ENCODE measurements at regions not wholly inside any gene's neighbourhood (a gene's known extent, or its start where the extent isn't known, plus 50 kb on each side); places are given as distances from the start of the nearest gene placed in this dataset.

DNA sequence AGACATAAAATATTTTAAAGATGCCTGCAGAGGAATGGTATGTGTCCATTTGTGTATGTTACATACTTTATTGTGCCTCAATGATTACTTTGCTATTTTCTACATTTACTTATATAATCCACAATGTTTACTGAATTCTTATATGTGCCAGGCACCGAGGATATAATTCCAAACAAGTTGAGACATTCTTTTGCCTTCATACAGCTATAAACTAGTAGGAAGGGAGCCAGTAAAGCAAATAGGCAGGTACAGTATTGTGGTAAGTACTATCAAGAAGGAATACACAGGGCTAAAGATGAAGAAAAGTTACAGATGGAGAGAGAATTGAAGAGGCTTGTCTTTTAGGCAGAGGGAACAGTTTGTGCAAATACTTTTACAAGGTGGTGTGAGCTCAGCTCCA is 131.6 kb downstream of the DISP1 start:
- Histone ChIP-seq H3K27me3 (ENCODE audit: control insufficient read depth, insufficient read depth, low read length) (no peaks in the 10 kb centered on the region), H3K36me3 (ENCODE audit: control insufficient read depth, insufficient read depth, low read length) (peaks cover 6% of the 10 kb centered on the region), H3K4me1 (ENCODE audit: control insufficient read depth, insufficient read depth, low read length) (no peaks in the 10 kb centered on the region), H3K27ac (ENCODE audit: low read length) (no peak overlapping the region), H3K9me3 (ENCODE audit: control insufficient read depth, low read depth, low read length) (no peaks in the 10 kb centered on the region), H3K4me3 (ENCODE audit: low read length) (no peak overlapping the region)
- no peak for DNase-seq
- whole genome bisulfite sequencing (ENCODE audit: insufficient coverage, low lambda C conversion rate) = 50% methylated on average over 1 of the region's 1 CpG

DNA sequence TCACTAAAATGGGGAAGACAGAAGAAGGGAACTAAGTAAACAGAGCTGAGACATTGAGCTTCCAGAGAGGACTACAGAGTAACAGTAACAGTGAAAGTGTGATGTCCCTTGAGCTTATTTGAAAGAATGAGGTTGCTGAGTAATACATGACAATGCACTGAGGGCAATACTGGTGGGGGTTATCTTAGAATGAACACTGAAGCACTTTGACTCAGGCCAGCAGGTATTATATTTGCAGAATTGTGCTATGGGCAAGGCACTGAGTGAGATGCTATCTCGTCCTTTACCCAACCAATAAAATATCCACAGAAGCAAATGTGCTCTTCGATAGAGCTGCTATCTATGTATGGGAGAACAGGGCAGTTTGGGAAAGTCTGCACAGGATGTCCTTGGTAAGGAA is 133.2 kb downstream of the DISP1 start:
- H3K27ac ChIP-seq (ENCODE audit: low read length) = no peak overlapping the region
- no peaks in the 10 kb centered on the region for H3K9me3 ChIP-seq (ENCODE audit: control insufficient read depth, low read depth, low read length)
- DNase-seq = no peak
- H3K4me1 ChIP-seq (ENCODE audit: control insufficient read depth, insufficient read depth, low read length) = no peaks in the 10 kb centered on the region
- no peaks in the 10 kb centered on the region for H3K27me3 ChIP-seq (ENCODE audit: control insufficient read depth, insufficient read depth, low read length)
- H3K4me3 ChIP-seq (ENCODE audit: low read length) = no peak overlapping the region
- H3K36me3 ChIP-seq (ENCODE audit: control insufficient read depth, insufficient read depth, low read length) = peaks cover 3% of the 10 kb centered on the region
- 100% methylated on average over 1 of the region's 2 CpGs for WGBS (ENCODE audit: insufficient coverage, low lambda C conversion rate)

DNA sequence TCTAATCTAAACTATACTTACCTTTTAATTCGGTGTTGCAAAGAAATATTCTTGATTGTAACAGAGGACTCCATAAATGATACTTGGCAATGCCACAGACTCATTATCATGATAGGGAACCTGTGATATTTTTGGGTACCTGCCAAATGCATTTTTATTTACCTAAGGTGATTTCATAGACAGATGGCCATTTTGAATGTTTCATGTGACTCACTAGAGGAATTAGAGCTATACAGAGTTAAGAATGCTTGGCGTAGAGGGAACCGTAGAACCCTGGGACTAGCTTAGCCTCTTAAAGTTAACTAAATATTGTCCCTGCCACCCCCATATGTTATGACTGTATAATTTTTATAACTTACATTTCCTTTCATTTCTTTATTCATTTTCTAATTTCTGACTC is 136.1 kb downstream of the DISP1 start:
- H3K27ac ChIP-seq (ENCODE audit: low read length) = no peak overlapping the region
- no peak overlapping the region for H3K4me3 ChIP-seq (ENCODE audit: low read length)
- H3K27me3 ChIP-seq (ENCODE audit: control insufficient read depth, insufficient read depth, low read length) = no peaks in the 10 kb centered on the region
- DNase-seq = no peak
- WGBS (ENCODE audit: insufficient coverage, low lambda C conversion rate) = 57% methylated on average over 1 of the region's 3 CpGs
- no peaks in the 10 kb centered on the region for H3K9me3 ChIP-seq (ENCODE audit: control insufficient read depth, low read depth, low read length)
- H3K4me1 ChIP-seq (ENCODE audit: control insufficient read depth, insufficient read depth, low read length) = no peaks in the 10 kb centered on the region
- H3K36me3 ChIP-seq (ENCODE audit: control insufficient read depth, insufficient read depth, low read length) = no peaks in the 10 kb centered on the region

DNA sequence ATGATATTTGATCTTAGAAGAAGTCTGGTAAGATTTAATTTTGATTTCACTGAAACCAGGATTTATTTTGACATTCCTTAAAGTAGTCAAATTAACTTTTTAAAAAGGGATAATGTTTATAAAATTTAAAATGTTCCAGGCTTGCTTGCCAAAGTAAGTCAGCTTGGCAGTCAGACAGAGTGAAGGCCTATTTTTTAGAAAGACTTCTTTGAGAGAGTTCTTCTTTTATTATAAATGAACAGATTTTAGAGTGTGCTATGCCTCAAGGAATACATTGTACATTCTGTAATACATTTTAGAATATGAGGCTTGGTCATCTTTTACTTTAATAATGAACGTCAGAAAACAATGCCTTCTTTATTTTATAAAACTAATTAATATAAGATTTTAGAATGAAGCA is 138.7 kb downstream of the DISP1 start:
- DNase-seq = no peak
- Histone ChIP-seq H3K4me1 (ENCODE audit: control insufficient read depth, insufficient read depth, low read length) (no peaks in the 10 kb centered on the region), H3K27me3 (ENCODE audit: control insufficient read depth, insufficient read depth, low read length) (no peaks in the 10 kb centered on the region), H3K4me3 (ENCODE audit: low read length) (no peak overlapping the region), H3K9me3 (ENCODE audit: control insufficient read depth, low read depth, low read length) (no peaks in the 10 kb centered on the region), H3K36me3 (ENCODE audit: control insufficient read depth, insufficient read depth, low read length) (no peaks in the 10 kb centered on the region), H3K27ac (ENCODE audit: low read length) (no peak overlapping the region)
- WGBS (ENCODE audit: insufficient coverage, low lambda C conversion rate) = 80% methylated on average over 1 of the region's 1 CpG

DNA sequence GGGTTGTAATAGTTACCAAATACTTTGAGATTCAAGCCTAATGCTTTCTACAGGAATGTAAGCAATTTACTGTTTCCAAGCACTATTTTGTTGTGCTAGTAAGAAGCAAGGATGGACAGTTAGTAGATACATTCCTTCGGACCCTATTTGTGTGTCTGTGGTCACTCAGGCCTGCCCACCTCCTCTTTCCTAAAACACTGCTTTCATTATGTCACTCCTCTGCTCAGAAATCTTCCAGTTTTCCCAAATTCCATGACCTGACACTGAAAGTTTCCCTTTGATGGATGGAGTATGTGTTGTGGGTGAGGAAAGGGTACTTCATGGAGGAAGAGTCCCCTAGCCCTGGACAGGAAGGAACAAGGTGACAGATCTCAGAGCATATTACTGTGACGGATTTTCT is 141.1 kb downstream of the DISP1 start:
- no peaks in the 10 kb centered on the region for H3K9me3 ChIP-seq (ENCODE audit: control insufficient read depth, low read depth, low read length)

DNA sequence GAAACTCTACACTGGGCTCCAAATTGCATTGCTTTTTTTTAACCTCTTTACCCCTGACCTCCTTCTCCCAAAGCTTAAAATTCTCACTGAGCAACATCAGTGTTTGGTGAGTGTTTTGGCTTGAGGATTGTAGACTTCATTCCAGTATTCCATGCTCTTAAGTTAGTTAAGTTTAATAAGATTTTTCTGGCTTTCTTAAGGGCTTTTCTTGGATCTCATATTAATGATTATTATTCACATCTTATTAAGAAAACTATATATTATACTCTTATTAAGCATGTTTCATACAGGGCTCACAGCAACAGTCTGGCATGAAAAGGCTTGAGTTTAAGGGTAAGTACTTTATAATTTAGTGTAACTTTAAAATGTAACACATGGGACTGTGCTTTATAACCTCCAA is 141.8 kb downstream of the DISP1 start:
- Histone ChIP-seq H3K4me3 (ENCODE audit: low read length) (no peak overlapping the region), H3K4me1 (ENCODE audit: control insufficient read depth, insufficient read depth, low read length) (no peaks in the 10 kb centered on the region), H3K27ac (ENCODE audit: low read length) (no peak overlapping the region), H3K9me3 (ENCODE audit: control insufficient read depth, low read depth, low read length) (no peaks in the 10 kb centered on the region), H3K27me3 (ENCODE audit: control insufficient read depth, insufficient read depth, low read length) (no peaks in the 10 kb centered on the region), H3K36me3 (ENCODE audit: control insufficient read depth, insufficient read depth, low read length) (no peaks in the 10 kb centered on the region)
- no peak for DNase-seq

More for the DNA sequence above, 141.1 kb downstream of the DISP1 start:
- Histone ChIP-seq H3K4me3 (ENCODE audit: low read length) (no peak overlapping the region), H3K27me3 (ENCODE audit: control insufficient read depth, insufficient read depth, low read length) (no peaks in the 10 kb centered on the region), H3K27ac (ENCODE audit: low read length) (no peak overlapping the region), H3K4me1 (ENCODE audit: control insufficient read depth, insufficient read depth, low read length) (no peaks in the 10 kb centered on the region), H3K36me3 (ENCODE audit: control insufficient read depth, insufficient read depth, low read length) (no peaks in the 10 kb centered on the region)
- DNase-seq = no peak
- WGBS (ENCODE audit: insufficient coverage, low lambda C conversion rate) = 100% methylated on average over 1 of the region's 2 CpGs

DNA sequence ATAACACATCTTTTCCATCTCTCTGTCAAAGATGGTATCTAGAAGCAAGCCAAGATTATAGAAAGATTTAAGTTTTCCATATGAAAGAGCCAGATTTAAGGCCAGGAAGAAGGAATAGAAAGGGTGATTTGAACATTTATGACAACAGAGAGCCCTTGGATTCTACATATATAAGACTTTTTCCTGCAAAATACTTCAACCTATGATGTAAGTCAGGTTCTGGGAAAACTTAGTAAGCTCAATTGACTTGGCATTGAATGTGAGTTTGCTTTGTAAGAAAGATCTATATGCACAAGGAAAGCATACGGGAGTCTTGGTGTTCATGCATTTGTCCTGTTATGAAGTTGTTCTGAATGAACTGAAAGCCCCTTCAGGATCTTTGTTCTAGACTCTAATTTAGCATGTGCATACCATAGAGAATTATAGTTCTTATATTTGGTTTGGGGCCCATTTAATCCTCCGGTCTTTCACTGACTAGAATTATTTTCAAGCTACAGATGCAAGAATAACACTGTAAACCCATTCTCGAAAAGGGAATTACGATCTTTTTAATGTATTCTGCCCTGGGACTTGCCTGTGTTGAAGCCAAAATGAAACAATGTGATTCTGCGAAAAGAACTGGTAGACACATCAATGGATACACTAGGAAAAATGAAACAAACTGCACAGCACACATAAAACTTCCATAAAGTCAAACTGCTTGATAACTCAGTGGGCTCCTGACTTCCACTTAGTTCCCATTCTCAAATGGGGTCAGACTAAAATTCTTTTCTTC is 152.8 kb downstream of the DISP1 start:
- Histone ChIP-seq H3K27me3 (ENCODE audit: control insufficient read depth, insufficient read depth, low read length) (no peaks in the 10 kb centered on the region), H3K9me3 (ENCODE audit: control insufficient read depth, low read depth, low read length) (no peaks in the 10 kb centered on the region), H3K4me1 (ENCODE audit: control insufficient read depth, insufficient read depth, low read length) (no peaks in the 10 kb centered on the region), H3K27ac (ENCODE audit: low read length) (no peak overlapping the region), H3K4me3 (ENCODE audit: low read length) (no peak overlapping the region), H3K36me3 (ENCODE audit: control insufficient read depth, insufficient read depth, low read length) (no peaks in the 10 kb centered on the region)
- 100% methylated on average over 1 of the region's 5 CpGs for WGBS (ENCODE audit: insufficient coverage, low lambda C conversion rate)
- DNase-seq = no peak

DNA sequence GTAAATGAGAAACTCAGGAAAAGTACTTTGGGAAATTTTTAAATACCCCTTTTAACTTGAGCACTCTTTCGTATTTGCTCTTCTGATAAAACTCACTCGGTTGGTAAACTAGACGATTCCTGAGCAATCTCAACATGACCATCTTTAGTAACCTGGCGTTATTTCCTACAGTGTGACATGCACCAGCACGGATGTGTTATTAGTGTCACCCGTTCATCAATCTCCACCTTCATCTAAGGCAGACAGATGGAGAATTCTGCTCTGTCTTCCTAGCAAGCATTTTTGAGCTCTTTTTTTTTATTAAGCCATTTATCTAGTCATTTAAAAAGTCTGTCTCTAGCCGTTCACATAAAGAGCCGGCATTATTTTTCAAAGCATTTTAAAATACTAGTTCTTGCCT is 155.2 kb downstream of the DISP1 start:
- 88% methylated on average over 3 of the region's 8 CpGs for WGBS (ENCODE audit: insufficient coverage, low lambda C conversion rate)
- H3K27me3 ChIP-seq (ENCODE audit: control insufficient read depth, insufficient read depth, low read length) = no peaks in the 10 kb centered on the region
- no peaks in the 10 kb centered on the region for H3K9me3 ChIP-seq (ENCODE audit: control insufficient read depth, low read depth, low read length)
- no peak overlapping the region for H3K4me3 ChIP-seq (ENCODE audit: low read length)
- no peaks in the 10 kb centered on the region for H3K36me3 ChIP-seq (ENCODE audit: control insufficient read depth, insufficient read depth, low read length)
- H3K4me1 ChIP-seq (ENCODE audit: control insufficient read depth, insufficient read depth, low read length) = no peaks in the 10 kb centered on the region
- DNase-seq = no peak
- H3K27ac ChIP-seq (ENCODE audit: low read length) = no peak overlapping the region

DNA sequence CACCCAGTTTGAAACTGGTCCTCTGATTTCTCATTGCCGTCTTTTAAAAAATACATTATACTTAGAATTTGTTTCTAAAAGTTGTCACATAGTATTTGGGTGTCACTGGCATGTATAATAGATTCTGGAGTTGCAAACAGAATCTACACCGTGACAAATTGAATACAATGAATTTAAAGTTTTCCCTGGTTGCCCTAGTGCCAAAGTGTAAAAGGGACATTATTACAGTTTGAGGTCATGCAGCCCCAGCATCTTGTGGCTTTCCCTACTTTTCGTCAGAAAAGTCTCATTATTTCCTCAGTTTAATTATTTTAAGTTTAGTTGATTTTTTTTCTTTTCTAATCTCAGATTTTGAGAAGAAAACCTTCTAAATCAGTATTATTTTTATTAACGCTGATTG is 155.9 kb downstream of the DISP1 start:
- Histone ChIP-seq H3K36me3 (ENCODE audit: control insufficient read depth, insufficient read depth, low read length) (no peaks in the 10 kb centered on the region), H3K4me3 (ENCODE audit: low read length) (no peak overlapping the region), H3K9me3 (ENCODE audit: control insufficient read depth, low read depth, low read length) (no peaks in the 10 kb centered on the region), H3K27ac (ENCODE audit: low read length) (no peak overlapping the region), H3K4me1 (ENCODE audit: control insufficient read depth, insufficient read depth, low read length) (no peaks in the 10 kb centered on the region), H3K27me3 (ENCODE audit: control insufficient read depth, insufficient read depth, low read length) (no peaks in the 10 kb centered on the region)
- WGBS (ENCODE audit: insufficient coverage, low lambda C conversion rate) = 92% methylated on average over 3 of the region's 4 CpGs
- no peak for DNase-seq

DNA sequence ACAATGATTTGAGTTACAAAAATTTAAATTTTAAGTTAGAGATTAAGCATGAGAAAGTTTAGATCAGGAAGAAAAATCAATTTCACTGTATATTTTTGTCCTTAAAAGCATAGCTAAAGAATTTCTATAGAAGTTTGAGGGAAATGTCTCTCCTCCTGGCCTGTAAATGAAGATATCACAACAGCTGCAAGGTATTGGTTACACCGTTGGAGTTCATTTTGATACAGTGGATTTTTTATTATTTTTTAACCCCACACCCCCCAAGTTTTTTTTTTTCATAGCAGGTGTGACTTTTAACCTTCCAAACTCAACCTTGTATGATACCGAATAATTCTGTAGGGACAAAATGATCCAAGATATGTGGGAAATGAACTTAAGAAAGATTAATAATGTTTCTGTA is 156.3 kb downstream of the DISP1 start:
- 100% methylated on average over 1 of the region's 2 CpGs for WGBS (ENCODE audit: insufficient coverage, low lambda C conversion rate)
- H3K4me3 ChIP-seq (ENCODE audit: low read length) = no peak overlapping the region

DNA sequence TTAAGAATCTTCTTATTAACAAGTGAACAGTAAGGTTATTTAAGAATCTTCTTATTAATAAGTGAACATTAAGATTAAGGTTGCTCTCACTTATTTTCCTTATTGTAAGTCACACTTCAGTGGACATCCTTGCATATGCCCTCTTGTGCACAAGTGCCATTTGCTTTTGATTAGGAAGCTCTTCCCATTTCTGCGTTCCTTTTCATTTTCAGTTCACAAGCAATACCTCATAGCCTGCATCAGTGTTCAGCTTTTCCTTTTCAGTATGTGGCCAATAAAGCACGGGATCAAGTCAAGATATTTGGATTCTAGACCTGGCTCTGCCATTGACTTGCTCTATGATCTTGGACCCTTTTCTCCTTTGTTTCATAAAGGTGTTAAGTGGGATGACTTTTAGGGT is 158.7 kb downstream of the DISP1 start:
- Histone ChIP-seq H3K9me3 (ENCODE audit: control insufficient read depth, low read depth, low read length) (no peaks in the 10 kb centered on the region), H3K27me3 (ENCODE audit: control insufficient read depth, insufficient read depth, low read length) (no peaks in the 10 kb centered on the region), H3K27ac (ENCODE audit: low read length) (no peak overlapping the region), H3K36me3 (ENCODE audit: control insufficient read depth, insufficient read depth, low read length) (no peaks in the 10 kb centered on the region), H3K4me3 (ENCODE audit: low read length) (no peak overlapping the region), H3K4me1 (ENCODE audit: control insufficient read depth, insufficient read depth, low read length) (no peaks in the 10 kb centered on the region)
- DNase-seq = no peak
- no CpG with 5 or more reads among the region's 2 CpGs for WGBS (ENCODE audit: insufficient coverage, low lambda C conversion rate)

More for the DNA sequence above, 156.3 kb downstream of the DISP1 start:
- H3K9me3 ChIP-seq (ENCODE audit: control insufficient read depth, low read depth, low read length) = no peaks in the 10 kb centered on the region
- no peaks in the 10 kb centered on the region for H3K27me3 ChIP-seq (ENCODE audit: control insufficient read depth, insufficient read depth, low read length)
- no peaks in the 10 kb centered on the region for H3K4me1 ChIP-seq (ENCODE audit: control insufficient read depth, insufficient read depth, low read length)
- H3K27ac ChIP-seq (ENCODE audit: low read length) = no peak overlapping the region
- no peaks in the 10 kb centered on the region for H3K36me3 ChIP-seq (ENCODE audit: control insufficient read depth, insufficient read depth, low read length)
- DNase-seq = no peak
